ENCODE measurements at regions not wholly inside any gene's neighbourhood (a gene's known extent, or its start where the extent isn't known, plus 50 kb on each side); places are given as distances from the start of the nearest gene placed in this dataset.

- TF ChIP-seq CTCF (conservative IDR thresholded peaks at IDR 0.05; ENCODE audit: low read depth, low read length) (peak; percentile 65), EZH2 (IDR thresholded peaks at IDR 0.05; ENCODE audit: low read length, unreplicated experiment) (no peak)
These were observed 554.1 kb upstream of the OLFM3 start for GRCh38 chr1:102550729-102551384.

All from PC-3 (cell line).